ENCODE measurements at regions not wholly inside any gene's neighbourhood (a gene's known extent, or its start where the extent isn't known, plus 50 kb on each side); places are given as distances from the start of the nearest gene placed in this dataset.

- no peak for DNase-seq (ENCODE audit: extremely low read depth, insufficient read length)
- TF ChIP-seq, protein P1, sequence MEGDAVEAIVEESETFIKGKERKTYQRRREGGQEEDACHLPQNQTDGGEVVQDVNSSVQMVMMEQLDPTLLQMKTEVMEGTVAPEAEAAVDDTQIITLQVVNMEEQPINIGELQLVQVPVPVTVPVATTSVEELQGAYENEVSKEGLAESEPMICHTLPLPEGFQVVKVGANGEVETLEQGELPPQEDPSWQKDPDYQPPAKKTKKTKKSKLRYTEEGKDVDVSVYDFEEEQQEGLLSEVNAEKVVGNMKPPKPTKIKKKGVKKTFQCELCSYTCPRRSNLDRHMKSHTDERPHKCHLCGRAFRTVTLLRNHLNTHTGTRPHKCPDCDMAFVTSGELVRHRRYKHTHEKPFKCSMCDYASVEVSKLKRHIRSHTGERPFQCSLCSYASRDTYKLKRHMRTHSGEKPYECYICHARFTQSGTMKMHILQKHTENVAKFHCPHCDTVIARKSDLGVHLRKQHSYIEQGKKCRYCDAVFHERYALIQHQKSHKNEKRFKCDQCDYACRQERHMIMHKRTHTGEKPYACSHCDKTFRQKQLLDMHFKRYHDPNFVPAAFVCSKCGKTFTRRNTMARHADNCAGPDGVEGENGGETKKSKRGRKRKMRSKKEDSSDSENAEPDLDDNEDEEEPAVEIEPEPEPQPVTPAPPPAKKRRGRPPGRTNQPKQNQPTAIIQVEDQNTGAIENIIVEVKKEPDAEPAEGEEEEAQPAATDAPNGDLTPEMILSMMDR (IDR thresholded peaks at IDR 0.05; ENCODE audit: insufficient read depth, low read length, poor library complexity, severe bottlenecking): no peak
- no peaks in the 10 kb centered on the region for H3K27me3 ChIP-seq (replicated peaks; ENCODE audit: control insufficient read depth, insufficient read depth, low read length)
- H3K36me3 ChIP-seq (ENCODE audit: control insufficient read depth, insufficient read depth, low read length): no peaks in the 10 kb centered on the region
- H3K4me3 ChIP-seq (replicated peaks; ENCODE audit: low read depth, low read length): no peak overlapping the region
These were observed 128.7 kb downstream of the CEP120 start for GRCh38 chr5:123294544-123294943.

GRCh38 chr5:123289210-123289609 lies 134.0 kb downstream of the CEP120 start:
- H3K36me3 ChIP-seq (ENCODE audit: control insufficient read depth, insufficient read depth, low read length): no peaks in the 10 kb centered on the region
- DNase-seq (ENCODE audit: extremely low read depth, insufficient read length): no peak
- H3K4me3 ChIP-seq (replicated peaks; ENCODE audit: low read depth, low read length): no peak overlapping the region
- H3K27me3 ChIP-seq (replicated peaks; ENCODE audit: control insufficient read depth, insufficient read depth, low read length): no peaks in the 10 kb centered on the region
- TF ChIP-seq, protein P1 (IDR thresholded peaks at IDR 0.05; ENCODE audit: insufficient read depth, low read length, poor library complexity, severe bottlenecking): no peak

DNA sequence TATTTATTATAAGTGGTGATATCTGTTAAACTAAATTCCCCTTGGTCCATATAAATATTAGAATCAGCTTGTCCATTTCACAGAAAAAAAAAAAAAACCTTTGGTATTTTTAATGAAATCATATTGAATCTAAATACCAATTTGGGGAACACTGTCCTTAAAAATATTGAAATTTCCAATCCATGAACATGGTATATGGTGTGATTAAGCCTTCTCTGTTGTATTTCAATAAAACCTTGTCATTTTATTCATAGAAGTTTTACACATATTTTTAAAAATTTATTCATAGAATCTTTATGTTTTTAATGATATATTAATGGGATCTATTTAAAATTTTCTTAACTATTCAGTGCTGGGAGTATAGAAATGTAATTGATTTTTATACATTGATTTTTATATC lies 135.3 kb downstream of the CEP120 start:
- Histone ChIP-seq H3K4me3 (replicated peaks; ENCODE audit: low read depth, low read length) (no peak overlapping the region), H3K36me3 (ENCODE audit: control insufficient read depth, insufficient read depth, low read length) (no peaks in the 10 kb centered on the region), H3K27me3 (replicated peaks; ENCODE audit: control insufficient read depth, insufficient read depth, low read length) (no peaks in the 10 kb centered on the region)
- TF ChIP-seq, protein P1 (IDR thresholded peaks at IDR 0.05; ENCODE audit: insufficient read depth, low read length, poor library complexity, severe bottlenecking): no peak
- DNase-seq (ENCODE audit: extremely low read depth, insufficient read length): no peak

DNA sequence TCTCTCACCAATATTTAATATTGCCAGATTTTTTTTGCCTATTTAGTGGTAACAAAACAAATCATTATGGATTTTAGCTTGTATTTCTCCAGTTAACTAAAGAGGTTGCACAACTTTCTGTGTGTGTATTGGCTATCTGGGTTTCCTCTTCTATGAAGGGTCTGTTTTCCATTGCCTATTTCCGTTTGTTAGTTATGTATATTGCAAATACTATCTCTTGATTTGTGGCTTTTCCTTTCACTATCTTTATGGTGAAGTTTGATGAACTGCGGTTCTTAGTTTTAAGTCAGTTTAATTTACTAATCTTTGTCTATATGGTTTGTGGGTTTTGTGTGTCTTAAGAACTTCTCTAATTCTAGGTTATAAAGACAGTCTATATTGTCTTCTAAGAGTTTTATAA lies 136.3 kb downstream of the CEP120 start:
- TF ChIP-seq, protein P1 (IDR thresholded peaks at IDR 0.05; ENCODE audit: insufficient read depth, low read length, poor library complexity, severe bottlenecking): no peak

DNA sequence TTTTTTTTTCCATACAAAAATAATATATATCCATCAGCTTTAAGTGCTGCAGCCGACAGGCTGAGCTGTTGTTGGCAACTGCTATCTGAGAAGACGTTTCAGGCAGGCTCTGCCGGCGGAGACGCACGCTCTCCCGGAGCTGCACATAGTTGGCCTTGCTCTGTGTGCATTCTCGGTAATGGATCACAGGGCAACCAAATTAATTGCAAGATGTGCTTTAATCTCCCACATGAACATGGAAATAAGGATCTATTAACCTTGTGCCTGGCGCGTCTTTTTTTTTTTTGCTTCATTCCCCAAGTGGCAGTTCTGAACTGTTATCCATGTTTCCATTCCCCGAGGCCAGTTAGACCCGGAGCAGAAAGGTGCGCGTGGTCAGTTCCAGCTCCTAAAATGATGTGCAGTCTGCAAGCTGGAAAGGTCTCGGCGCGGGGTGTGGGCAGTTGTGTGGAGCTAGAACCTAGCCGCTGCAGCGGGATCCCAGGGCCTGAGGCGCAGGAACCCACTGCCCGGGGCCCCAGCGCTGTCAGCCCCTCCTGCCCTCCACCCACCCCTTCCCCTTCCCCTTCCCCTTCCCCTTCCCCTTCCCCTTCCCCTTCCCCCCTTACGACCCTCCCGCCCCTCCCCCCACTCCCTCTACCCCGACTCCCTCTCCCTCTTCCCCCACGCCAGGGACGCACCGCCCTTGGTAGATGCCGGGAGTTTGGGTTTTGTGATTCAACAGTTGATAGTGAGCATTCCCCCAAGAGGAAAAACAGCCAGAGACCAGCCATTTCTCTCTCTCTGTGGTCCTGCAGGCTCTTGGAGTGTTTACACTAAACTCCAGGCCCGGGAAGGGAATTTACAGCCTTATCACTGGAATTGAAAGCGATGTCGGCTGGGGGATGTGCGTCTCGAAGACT lies 137.8 kb downstream of the CEP120 start:
- no peak for DNase-seq (ENCODE audit: extremely low read depth, insufficient read length)
- H3K27me3 ChIP-seq (replicated peaks; ENCODE audit: control insufficient read depth, insufficient read depth, low read length): no peaks in the 10 kb centered on the region; the same call in 1 of the 2 replicates

More for the DNA sequence above, 136.3 kb downstream of the CEP120 start:
- Histone ChIP-seq H3K27me3 (replicated peaks; ENCODE audit: control insufficient read depth, insufficient read depth, low read length) (no peaks in the 10 kb centered on the region; the same call in 1 of the 2 replicates), H3K4me3 (replicated peaks; ENCODE audit: low read depth, low read length) (no peak overlapping the region), H3K36me3 (ENCODE audit: control insufficient read depth, insufficient read depth, low read length) (no peaks in the 10 kb centered on the region)
- DNase-seq (ENCODE audit: extremely low read depth, insufficient read length): no peak

More for the DNA sequence above, 137.8 kb downstream of the CEP120 start:
- Histone ChIP-seq H3K4me3 (replicated peaks; ENCODE audit: low read depth, low read length) (no peak overlapping the region), H3K36me3 (ENCODE audit: control insufficient read depth, insufficient read depth, low read length) (no peaks in the 10 kb centered on the region)
- TF ChIP-seq, protein P1 (IDR thresholded peaks at IDR 0.05; ENCODE audit: insufficient read depth, low read length, poor library complexity, severe bottlenecking): no peak

All from GM06990 (cell line).